ENCODE measurements at regions not wholly inside any gene's neighbourhood (a gene's known extent, or its start where the extent isn't known, plus 50 kb on each side); places are given as distances from the start of the nearest gene placed in this dataset.

GRCh38 chr2:16188261-16188890 is 248.0 kb downstream of the MYCN start:
- Mint-ChIP-seq H3K36me3 (ENCODE audit: unreplicated experiment) (no peaks in the 10 kb centered on the region), H3K27me3 (ENCODE audit: unreplicated experiment) (no peaks in the 10 kb centered on the region), H3K4me1 (ENCODE audit: unreplicated experiment) (no peaks in the 10 kb centered on the region), H3K27ac (ENCODE audit: unreplicated experiment) (no peak overlapping the region), H3K4me3 (ENCODE audit: unreplicated experiment) (no peak overlapping the region), H3K9me3 (ENCODE audit: unreplicated experiment) (no peaks in the 10 kb centered on the region)
- DNase-seq (ENCODE audit: extremely low spot score, unreplicated experiment), result no peak
- no peak for TF ChIP-seq CTCF (IDR thresholded peaks at IDR 0.05)

- Mint-ChIP-seq H3K27me3 (ENCODE audit: unreplicated experiment) (no peaks in the 10 kb centered on the region), H3K4me3 (ENCODE audit: unreplicated experiment) (no peak overlapping the region), H3K36me3 (ENCODE audit: unreplicated experiment) (no peaks in the 10 kb centered on the region), H3K27ac (ENCODE audit: unreplicated experiment) (no peak overlapping the region), H3K4me1 (ENCODE audit: unreplicated experiment) (no peaks in the 10 kb centered on the region), H3K9me3 (ENCODE audit: unreplicated experiment) (no peaks in the 10 kb centered on the region)
- no peak for DNase-seq (ENCODE audit: extremely low spot score, unreplicated experiment)
- TF ChIP-seq CTCF (IDR thresholded peaks at IDR 0.05), result no peak
Observed at GRCh38 chr2:16187482-16187817, 247.1 kb downstream of the MYCN start.

GRCh38 chr2:16186661-16187481 is 246.5 kb downstream of the MYCN start:
- Mint-ChIP-seq H3K36me3 (ENCODE audit: unreplicated experiment) (no peaks in the 10 kb centered on the region), H3K27me3 (ENCODE audit: unreplicated experiment) (no peaks in the 10 kb centered on the region), H3K4me1 (ENCODE audit: unreplicated experiment) (no peaks in the 10 kb centered on the region), H3K9me3 (ENCODE audit: unreplicated experiment) (no peaks in the 10 kb centered on the region), H3K27ac (ENCODE audit: unreplicated experiment) (no peak overlapping the region), H3K4me3 (ENCODE audit: unreplicated experiment) (no peak overlapping the region)
- no peak for DNase-seq (ENCODE audit: extremely low spot score, unreplicated experiment)
- TF ChIP-seq CTCF (IDR thresholded peaks at IDR 0.05), result no peak

GRCh38 chr2:16185801-16186272 is 245.5 kb downstream of the MYCN start:
- H3K4me3 Mint-ChIP-seq (ENCODE audit: unreplicated experiment), result no peak overlapping the region
- no peaks in the 10 kb centered on the region for H3K36me3 Mint-ChIP-seq (ENCODE audit: unreplicated experiment)
- TF ChIP-seq CTCF (IDR thresholded peaks at IDR 0.05), result no peak
- no peaks in the 10 kb centered on the region for H3K27me3 Mint-ChIP-seq (ENCODE audit: unreplicated experiment)
- DNase-seq (ENCODE audit: extremely low spot score, unreplicated experiment), result no peak
- no peaks in the 10 kb centered on the region for H3K9me3 Mint-ChIP-seq (ENCODE audit: unreplicated experiment)
- no peaks in the 10 kb centered on the region for H3K4me1 Mint-ChIP-seq (ENCODE audit: unreplicated experiment)
- no peak overlapping the region for H3K27ac Mint-ChIP-seq (ENCODE audit: unreplicated experiment)

GRCh38 chr2:16184945-16185660 is 244.8 kb downstream of the MYCN start:
- Mint-ChIP-seq H3K4me1 (ENCODE audit: unreplicated experiment) (no peaks in the 10 kb centered on the region), H3K36me3 (ENCODE audit: unreplicated experiment) (no peaks in the 10 kb centered on the region), H3K9me3 (ENCODE audit: unreplicated experiment) (no peaks in the 10 kb centered on the region), H3K27me3 (ENCODE audit: unreplicated experiment) (no peaks in the 10 kb centered on the region), H3K27ac (ENCODE audit: unreplicated experiment) (no peak overlapping the region), H3K4me3 (ENCODE audit: unreplicated experiment) (no peak overlapping the region)
- TF ChIP-seq CTCF (IDR thresholded peaks at IDR 0.05), result no peak
- DNase-seq (ENCODE audit: extremely low spot score, unreplicated experiment), result no peak

Measured in osteocyte (in vitro differentiated cells).